IPS-NIHi7 (cell line): ENCODE measurements at regions not wholly inside any gene's neighbourhood (a gene's known extent, or its start where the extent isn't known, plus 50 kb on each side); places are given as distances from the start of the nearest gene placed in this dataset.
"Not testable (repeated sequence)": the region's sequence is repeated elsewhere in the genome, so short reads cannot be mapped to it uniquely, and the experiment has no call there.

ENCODE experiments used
- DNase-seq: peaks from one replicate; pipeline ENCODE4 v3.0.0; 2012; ENCODE audit warnings: mixed read lengths; ENCODE audit errors: extremely low spot score

DNA sequence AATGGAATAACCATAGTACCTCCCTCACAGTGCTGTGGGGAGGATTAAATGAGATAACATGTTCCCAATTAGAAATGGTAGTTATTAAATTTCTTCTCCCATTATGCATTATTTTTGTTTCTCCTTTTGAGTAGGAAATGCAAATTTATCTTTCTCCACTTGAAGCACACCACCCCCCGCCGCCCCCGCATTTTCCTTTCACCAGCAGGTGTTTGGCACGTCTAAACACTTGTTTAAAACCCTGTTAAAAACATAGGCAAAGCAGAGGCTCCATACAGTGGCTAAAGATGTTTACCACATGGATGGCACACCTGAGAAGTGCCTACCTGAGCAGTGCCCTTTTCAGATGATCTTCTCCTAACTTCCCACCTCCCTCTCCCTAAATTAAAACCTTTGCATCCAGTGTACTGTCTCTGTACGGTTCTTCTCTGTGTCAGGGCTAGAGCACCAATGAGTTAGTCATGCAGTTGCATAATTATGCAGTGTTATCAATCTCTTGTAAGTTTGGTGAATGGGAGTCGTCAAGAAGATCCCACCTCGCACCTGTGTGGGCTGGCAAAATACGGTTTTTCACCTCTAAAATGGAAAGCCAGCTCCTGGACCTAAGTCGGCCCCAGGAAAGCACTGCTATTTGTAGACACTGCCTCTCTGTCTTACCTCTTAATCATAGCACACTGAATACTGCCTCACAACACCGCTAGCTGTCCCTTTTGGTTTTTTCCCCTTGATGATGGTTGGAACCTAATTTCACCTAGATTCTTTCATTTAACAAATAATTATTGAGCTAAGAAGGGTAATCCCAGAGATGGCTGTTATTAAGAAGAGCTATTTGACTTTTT is 122.0 kb downstream of the CT47B1 start:
- no peak for DNase-seq

DNA sequence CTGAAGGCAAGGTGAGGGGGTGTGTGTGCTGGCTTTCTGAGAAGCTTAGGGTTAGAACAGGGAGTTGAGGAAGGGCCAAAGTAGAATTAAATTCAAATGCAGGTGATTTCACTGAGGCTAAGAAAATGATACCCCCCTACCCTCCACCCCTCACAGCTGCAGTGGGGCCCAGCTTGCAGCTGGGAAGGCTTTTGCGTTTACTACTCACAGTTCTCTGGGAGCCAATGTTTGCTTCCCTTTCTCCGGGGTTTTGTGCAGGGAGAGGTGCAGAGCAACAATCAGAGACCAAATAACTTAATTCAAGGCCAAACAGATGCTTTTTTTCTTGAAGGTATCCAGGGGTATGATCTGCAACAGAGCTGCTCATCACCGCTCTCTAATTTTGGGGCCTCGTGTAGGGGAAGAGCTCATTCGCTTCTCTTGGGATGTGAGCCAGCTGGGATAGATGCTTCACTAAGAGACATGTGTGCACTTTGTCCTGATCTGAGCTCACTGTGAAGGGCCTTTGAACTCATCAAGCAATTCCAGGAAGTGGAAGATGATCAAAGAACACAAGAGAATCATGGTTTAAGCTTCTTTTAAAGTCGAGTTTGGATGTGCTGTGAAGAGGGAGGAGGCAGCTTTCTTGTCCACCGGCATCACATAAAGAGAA is 122.7 kb upstream of the C1GALT1C1 start:
- no peak for DNase-seq

GRCh38 chrX:120751683-120752082 is 121.8 kb upstream of the C1GALT1C1 start:
- DNase-seq = no peak

DNA sequence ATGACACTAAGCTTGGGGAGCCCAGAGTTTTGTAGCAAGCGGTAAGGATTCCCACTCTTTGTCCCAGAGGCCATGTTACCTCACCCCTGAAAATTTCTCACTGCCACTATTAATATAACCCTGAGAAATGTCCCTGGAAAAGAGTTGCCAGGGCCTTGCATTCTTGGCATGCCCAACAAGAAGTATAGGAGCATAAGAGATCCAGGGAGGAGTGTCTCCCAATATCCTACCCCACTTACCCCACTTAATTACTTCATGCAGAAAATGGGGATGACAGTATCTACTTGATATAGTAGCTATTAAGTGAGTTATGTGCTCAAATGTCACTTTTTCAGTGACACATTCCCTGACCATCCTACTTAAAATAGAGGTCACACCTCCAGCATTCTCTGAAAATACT is 120.5 kb upstream of the C1GALT1C1 start:
- no peak for DNase-seq

DNA sequence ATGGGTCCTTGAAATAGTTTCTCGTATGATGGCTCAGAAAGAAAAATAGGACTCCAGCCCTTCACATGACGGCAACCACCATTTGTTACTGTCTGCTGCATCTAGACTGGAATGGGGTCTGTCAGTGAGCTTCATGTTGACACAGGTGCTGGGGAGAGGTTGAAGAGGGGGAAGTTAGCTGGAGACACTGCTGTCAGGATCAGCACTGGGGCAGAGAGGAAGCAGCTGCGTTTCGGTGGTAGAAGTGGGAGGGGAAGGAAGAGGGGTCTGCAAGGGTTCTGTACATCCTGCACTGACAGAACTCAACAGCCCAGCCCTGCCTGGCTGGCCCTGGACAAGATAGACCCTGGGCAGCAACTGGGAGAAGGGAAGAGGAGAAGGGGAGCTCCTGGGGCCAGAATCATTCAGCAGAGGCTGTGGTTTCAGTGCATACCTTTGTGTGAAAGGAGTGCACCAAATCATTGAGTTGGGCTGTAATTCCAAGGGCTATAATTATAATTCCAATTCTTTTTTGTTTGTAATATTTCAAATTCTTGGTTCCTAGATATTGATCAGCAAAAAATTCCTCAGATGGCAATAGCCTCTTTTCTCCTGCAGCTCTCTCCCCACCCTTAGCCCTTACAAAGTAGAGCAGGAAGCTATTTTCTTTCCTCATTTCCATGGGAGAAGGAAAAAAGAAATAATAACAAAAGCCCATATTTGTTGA is 119.4 kb upstream of the C1GALT1C1 start:
- DNase-seq = no peak

DNA sequence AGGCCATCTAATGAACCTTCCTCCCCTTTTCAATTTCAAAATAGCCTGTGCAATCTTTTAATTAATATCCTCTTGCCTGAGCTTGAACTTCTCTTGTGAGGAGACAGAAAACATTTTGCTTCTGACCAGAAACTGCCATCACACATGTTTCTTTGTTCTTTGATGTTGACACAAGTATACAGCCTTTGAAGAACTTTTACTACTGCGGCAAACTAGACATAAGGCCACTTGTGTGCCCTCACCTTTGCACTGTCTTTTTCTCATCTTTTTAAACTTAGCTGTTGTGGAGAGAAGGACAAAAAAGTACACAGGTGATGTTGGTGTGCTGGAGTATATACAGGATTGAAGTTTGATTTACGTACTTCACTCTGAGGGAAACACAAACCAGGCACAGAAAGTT is 116.3 kb upstream of the C1GALT1C1 start:
- no peak for DNase-seq

- DNase-seq = no peak
Observed at GRCh38 chrX:120742946-120743665, 113.3 kb upstream of the C1GALT1C1 start.

DNA sequence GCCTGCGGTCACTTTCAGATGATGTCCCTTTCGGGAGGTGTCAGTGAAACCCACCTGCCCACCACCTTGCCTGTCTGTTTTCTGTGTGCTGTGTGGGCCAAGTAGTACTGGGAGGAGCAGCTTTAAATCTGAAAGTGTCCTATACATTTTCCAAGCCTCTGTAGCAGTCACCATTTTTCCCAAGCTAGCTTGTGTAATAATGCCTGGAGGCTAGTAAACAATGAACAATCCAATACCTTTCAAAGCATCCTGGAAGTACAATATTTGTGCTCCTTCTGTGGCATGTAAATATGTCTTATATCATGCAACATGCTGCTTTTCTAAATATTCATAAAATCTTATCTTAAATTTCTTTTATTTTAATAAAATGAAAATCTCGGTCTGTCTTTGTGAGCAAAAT is 111.6 kb upstream of the C1GALT1C1 start:
- DNase-seq = no peak

DNA sequence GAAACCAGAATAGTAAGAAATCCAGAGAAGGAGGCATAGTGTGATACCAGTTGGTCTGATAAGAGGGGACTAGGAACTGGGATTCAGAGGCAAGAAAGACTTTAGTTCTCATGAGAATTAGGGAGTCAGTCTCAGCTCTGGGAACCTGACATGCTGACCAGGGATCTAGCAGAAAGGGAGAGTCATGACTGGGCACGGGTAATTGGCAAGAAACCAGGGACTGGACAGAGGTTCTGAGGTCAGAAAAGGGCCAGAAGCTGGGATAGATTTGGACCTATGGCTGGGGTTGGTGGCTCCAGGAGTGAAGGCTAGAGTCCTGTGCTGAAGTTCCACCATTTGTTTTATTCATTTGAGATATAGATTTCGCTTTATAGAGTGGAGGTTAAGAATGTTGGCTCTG is 110.2 kb upstream of the C1GALT1C1 start:
- DNase-seq = no peak

- DNase-seq = no peak
Observed at GRCh38 chrX:120739300-120739699, 109.4 kb upstream of the C1GALT1C1 start.

GRCh38 chrX:120736989-120737388 is 107.1 kb upstream of the C1GALT1C1 start:
- no peak for DNase-seq

- no peak for DNase-seq
Observed at GRCh38 chrX:120735966-120736365, 106.1 kb upstream of the C1GALT1C1 start.

DNA sequence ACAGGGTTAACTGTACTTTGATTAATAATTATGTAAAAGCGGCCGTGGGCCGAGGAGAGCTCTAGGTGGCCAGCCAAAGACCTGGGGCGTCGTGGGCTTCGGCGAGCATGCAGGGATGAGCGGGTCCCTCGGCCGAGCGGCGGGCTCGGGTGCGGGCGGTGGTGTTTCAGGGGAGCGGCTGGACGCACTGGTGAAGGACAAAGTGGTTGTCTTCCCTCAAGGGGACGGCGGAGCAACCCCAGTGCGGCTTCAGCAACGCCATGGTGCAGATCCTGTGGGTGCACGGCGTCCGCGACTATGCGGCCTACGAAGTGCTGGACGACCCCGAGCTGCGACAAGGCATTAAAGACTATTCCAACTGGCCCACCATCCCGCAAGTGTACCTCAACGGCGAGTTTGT is 103.0 kb upstream of the C1GALT1C1 start:
- DNase-seq = no peak

GRCh38 chrX:120732461-120732860 is 102.6 kb upstream of the C1GALT1C1 start:
- no peak for DNase-seq

DNA sequence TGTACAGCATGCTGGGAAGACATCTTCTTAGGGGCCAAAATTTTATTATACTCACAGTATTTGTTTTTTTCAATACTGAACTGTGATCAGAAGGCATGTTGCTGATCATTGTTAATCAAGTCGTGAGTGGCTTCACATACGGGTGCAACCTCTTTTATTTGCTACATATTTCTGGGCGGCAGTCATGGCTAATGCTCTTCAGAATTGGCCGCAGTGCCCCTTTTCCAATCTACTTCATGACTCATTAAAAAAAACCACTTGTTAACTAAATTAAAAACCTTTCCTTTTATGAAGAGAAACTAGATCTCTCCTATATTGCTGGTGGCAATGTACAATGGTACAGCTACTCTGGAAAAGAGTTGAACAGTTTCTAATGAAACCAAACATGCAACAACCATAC is 101.5 kb upstream of the C1GALT1C1 start:
- DNase-seq = no peak

GRCh38 chrX:120729506-120730255 is 99.8 kb upstream of the C1GALT1C1 start:
- not testable (repeated sequence) for DNase-seq

GRCh38 chrX:120727911-120728310 is 98.1 kb upstream of the C1GALT1C1 start:
- no peak for DNase-seq

GRCh38 chrX:120727452-120727851 is 97.6 kb upstream of the C1GALT1C1 start:
- DNase-seq = no peak

GRCh38 chrX:120726294-120726693 is 96.4 kb upstream of the C1GALT1C1 start:
- no peak for DNase-seq

DNA sequence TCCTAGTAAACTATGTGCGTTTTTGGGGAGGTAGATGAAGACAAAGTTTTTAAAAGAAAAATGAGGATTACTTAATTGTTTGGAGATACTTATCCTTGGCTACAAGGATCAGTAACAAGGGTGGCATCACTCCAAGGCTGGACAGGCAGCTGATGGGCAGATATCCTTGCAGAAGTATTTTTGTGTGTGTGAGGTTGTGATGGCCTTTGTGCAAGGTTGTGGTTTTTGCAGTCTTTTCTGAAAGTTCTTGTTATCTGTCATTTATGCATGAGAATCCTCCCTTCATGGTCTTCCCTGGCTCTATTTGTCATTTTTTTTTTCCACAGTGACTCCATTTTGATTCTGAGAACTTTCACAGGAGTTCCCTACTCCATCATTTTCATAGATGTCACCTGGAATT is 96.0 kb upstream of the C1GALT1C1 start:
- no peak for DNase-seq

DNA sequence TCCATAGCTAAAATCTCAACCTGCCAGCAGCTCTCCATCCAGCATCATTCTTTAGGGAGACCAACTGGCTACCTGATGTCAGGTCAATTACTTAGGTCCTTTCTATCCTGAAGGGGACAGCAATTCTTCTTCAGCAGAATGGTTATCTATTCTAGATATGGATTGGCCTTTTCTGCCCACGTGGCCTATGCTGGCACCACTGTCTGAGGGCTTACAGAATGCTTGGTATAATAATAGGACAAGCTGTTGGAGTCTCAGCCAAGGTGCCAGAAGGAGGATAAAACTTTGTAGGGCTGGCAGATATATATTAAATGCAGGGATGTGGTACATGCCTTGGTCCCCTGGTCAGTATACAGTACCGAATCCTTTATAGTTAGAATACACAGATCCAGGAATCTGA is 89.8 kb upstream of the C1GALT1C1 start:
- DNase-seq = no peak
